Adrenal gland (tissue), 5 donors: ENCODE measurements at regions not wholly inside any gene's neighbourhood (a gene's known extent, or its start where the extent isn't known, plus 50 kb on each side); places are given as distances from the start of the nearest gene placed in this dataset.

Experiments
- POLR2A ChIP-seq, 2 donors: fragments of 450-650 bp; IDR thresholded peaks; one replicate each; pipeline ENCODE4 v1.6.1; 2017; ENCODE audit warnings: antibody characterized with exemption in 2 of 2, mild to moderate bottlenecking in 2 of 2, moderate library complexity in 1 of 2
- TF ChIP-seq, protein P1 (sequence below), 6 experiments: fragments of 450-650 bp in 4 of 6; fragments of 200-600 bp in 2 of 6; sonication (generic) in 1 of 6; IDR thresholded peaks; 1 replicate in 5 of 6; 2 replicates in 1 of 6; pipeline versions ENCODE4 v1.5.1 to v1.8.0; 2016 to 2021; ENCODE audit warnings: antibody characterized with exemption in 6 of 6, mild to moderate bottlenecking in 2 of 6, moderate library complexity in 1 of 6
- donor health status: DM: no; HTN: no; CAD: no.

DNA sequence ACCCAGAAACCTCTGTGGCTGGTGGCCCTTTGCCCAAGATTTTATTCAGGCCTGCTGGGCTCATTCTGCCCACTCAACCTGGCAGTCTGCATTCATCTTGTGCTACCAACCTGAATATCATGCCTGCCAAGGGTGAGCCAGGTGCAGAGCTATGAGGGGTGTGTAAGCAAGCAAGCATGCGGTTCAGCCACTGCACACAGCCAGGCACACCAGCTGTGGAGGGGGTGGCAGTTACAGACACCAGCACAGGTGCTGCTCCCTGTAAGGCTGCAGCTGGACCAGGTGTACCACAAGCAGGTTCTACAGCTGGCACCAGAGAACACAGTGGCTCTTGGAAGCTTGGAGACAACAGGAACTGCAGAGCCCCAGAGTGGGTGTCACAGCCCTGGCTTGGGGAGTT, 633.2 kb downstream of the FBXO15 start:
- TF ChIP-seq, protein P1, sequence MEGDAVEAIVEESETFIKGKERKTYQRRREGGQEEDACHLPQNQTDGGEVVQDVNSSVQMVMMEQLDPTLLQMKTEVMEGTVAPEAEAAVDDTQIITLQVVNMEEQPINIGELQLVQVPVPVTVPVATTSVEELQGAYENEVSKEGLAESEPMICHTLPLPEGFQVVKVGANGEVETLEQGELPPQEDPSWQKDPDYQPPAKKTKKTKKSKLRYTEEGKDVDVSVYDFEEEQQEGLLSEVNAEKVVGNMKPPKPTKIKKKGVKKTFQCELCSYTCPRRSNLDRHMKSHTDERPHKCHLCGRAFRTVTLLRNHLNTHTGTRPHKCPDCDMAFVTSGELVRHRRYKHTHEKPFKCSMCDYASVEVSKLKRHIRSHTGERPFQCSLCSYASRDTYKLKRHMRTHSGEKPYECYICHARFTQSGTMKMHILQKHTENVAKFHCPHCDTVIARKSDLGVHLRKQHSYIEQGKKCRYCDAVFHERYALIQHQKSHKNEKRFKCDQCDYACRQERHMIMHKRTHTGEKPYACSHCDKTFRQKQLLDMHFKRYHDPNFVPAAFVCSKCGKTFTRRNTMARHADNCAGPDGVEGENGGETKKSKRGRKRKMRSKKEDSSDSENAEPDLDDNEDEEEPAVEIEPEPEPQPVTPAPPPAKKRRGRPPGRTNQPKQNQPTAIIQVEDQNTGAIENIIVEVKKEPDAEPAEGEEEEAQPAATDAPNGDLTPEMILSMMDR (IDR thresholded peaks at IDR 0.05): no peak
- TF ChIP-seq POLR2A (IDR thresholded peaks at IDR 0.05): no peak
